Left ventricle myocardium inferior (tissue), 1 donor: ENCODE measurements at regions not wholly inside any gene's neighbourhood (a gene's known extent, or its start where the extent isn't known, plus 50 kb on each side); places are given as distances from the start of the nearest gene placed in this dataset.
"Not testable (repeated sequence)": the region's sequence is repeated elsewhere in the genome, so short reads cannot be mapped to it uniquely, and the experiment has no call there.

ENCODE experiments used
- DNase-seq: peaks from one replicate; pipeline ENCODE4 v3.0.0-alpha.2; 2020
- H3K27ac ChIP-seq: fragments of 200-600 bp; replicated peaks from 2 replicates; pipeline ENCODE4 v1.8.0; 2021
- H3K27me3 ChIP-seq: fragments of 200-600 bp; 2 replicates; pipeline ENCODE4 v1.8.0; 2021; ENCODE audit warnings: low read depth
- H3K36me3 ChIP-seq: fragments of 200-600 bp; 2 replicates; pipeline ENCODE4 v1.8.0; 2021
- H3K4me1 ChIP-seq: fragments of 200-600 bp; 2 replicates; pipeline ENCODE4 v1.8.0; 2021
- H3K4me3 ChIP-seq: fragments of 200-600 bp; 2 replicates; pipeline ENCODE4 v1.8.0; 2021; ENCODE audit warnings: mild to moderate bottlenecking, moderate library complexity
- H3K9me3 ChIP-seq: fragments of 200-600 bp; replicated peaks from 2 replicates; pipeline ENCODE4 v1.8.0; 2021
- CTCF ChIP-seq: fragments of 200-600 bp; IDR thresholded peaks from 2 replicates; pipeline ENCODE4 v1.8.0; 2021; ENCODE audit warnings: antibody characterized with exemption, mild to moderate bottlenecking, borderline replicate concordance
- intact Hi-C: fragments of 100-400 bp; cut with micrococcal nuclease; formaldehyde crosslinking; loops from one replicate; pipeline ENCODE4 v1.11.0; 2022
- donor health status: DM: no; HTN: yes; CAD: no; lungs with severe emphysema.

GRCh38 chr10:109732254-109732965 is 190.9 kb downstream of the XPNPEP1 start:
- TF ChIP-seq CTCF: no peak
- Histone ChIP-seq H3K27me3 (no peaks in the 10 kb centered on the region), H3K4me3 (no peak overlapping the region), H3K36me3 (no peaks in the 10 kb centered on the region), H3K27ac (no peak overlapping the region), H3K4me1 (no peaks in the 10 kb centered on the region), H3K9me3 (no peaks in the 10 kb centered on the region)
- intact Hi-C loops: no loop called here
- DNase-seq: no peak

GRCh38 chr10:109729895-109730294 is 193.4 kb downstream of the XPNPEP1 start:
- DNase-seq, H3K27me3 ChIP-seq, H3K27ac ChIP-seq, intact Hi-C loops, H3K4me1 ChIP-seq, H3K36me3 ChIP-seq, H3K9me3 ChIP-seq, H3K4me3 ChIP-seq: not testable (repeated sequence)

- no peaks in the 10 kb centered on the region for H3K4me1 ChIP-seq
- TF ChIP-seq CTCF: no peak
- H3K4me3 ChIP-seq: no peak overlapping the region
- DNase-seq: no peak
- no peaks in the 10 kb centered on the region for H3K9me3 ChIP-seq
- no peaks in the 10 kb centered on the region for H3K27me3 ChIP-seq
- no peak overlapping the region for H3K27ac ChIP-seq
- intact Hi-C loops: no loop called here
- H3K36me3 ChIP-seq: no peaks in the 10 kb centered on the region
Observed at GRCh38 chr10:109727436-109727835, 195.9 kb downstream of the XPNPEP1 start.

- H3K36me3 ChIP-seq: no peaks in the 10 kb centered on the region
- no peaks in the 10 kb centered on the region for H3K9me3 ChIP-seq
- no peak for DNase-seq
- intact Hi-C loops: no loop called here
- no peak overlapping the region for H3K27ac ChIP-seq
- H3K4me3 ChIP-seq: no peak overlapping the region
- no peaks in the 10 kb centered on the region for H3K4me1 ChIP-seq
- H3K27me3 ChIP-seq: no peaks in the 10 kb centered on the region
- TF ChIP-seq CTCF: no peak
Observed at GRCh38 chr10:109726473-109726872, 196.8 kb downstream of the XPNPEP1 start.

GRCh38 chr10:109723305-109723704 is 200.0 kb downstream of the XPNPEP1 start:
- H3K27ac ChIP-seq: no peak overlapping the region
- no peaks in the 10 kb centered on the region for H3K27me3 ChIP-seq
- no peak for DNase-seq
- no peak overlapping the region for H3K4me3 ChIP-seq
- no peak for TF ChIP-seq CTCF
- H3K36me3 ChIP-seq: no peaks in the 10 kb centered on the region
- H3K9me3 ChIP-seq: no peaks in the 10 kb centered on the region
- intact Hi-C loops: no loop called here
- H3K4me1 ChIP-seq: no peaks in the 10 kb centered on the region

GRCh38 chr10:109721453-109722064 is 201.8 kb downstream of the XPNPEP1 start:
- no peak overlapping the region for H3K4me3 ChIP-seq
- H3K9me3 ChIP-seq: no peaks in the 10 kb centered on the region
- no peaks in the 10 kb centered on the region for H3K4me1 ChIP-seq
- H3K27me3 ChIP-seq: no peaks in the 10 kb centered on the region
- no peak for TF ChIP-seq CTCF
- H3K36me3 ChIP-seq: no peaks in the 10 kb centered on the region
- H3K27ac ChIP-seq: no peak overlapping the region
- DNase-seq: no peak
- intact Hi-C loops: no loop called here
